GM12878 (cell line): ENCODE measurements at regions not wholly inside any gene's neighbourhood (a gene's known extent, or its start where the extent isn't known, plus 50 kb on each side); places are given as distances from the start of the nearest gene placed in this dataset.

ENCODE experiments used
- ATAC-seq: fragments of 200-7000 bp; cut with Tn5 transposase; 3 replicates; pipeline ENCODE4 v1.9.1; 2020; ENCODE audit warnings: mild to moderate bottlenecking, moderate library complexity
- BruUV-seq: library from RNA; stranded (reverse); fragments of 400-500 nt; replicated peaks from 2 replicates; lab custom pipeline; 2021; lab: Mats Ljungman, UMichigan
- CTCF ChIA-PET: fragments of 300-600 bp; sonication (Branson Sonifier 250); formaldehyde crosslinking; extraction: SDS; loops from one replicate; lab custom pipeline; 2021; ENCODE audit warnings: inconsistent platforms; lab: Yijun Ruan, JAX
- POLR2A ChIA-PET: fragments of 350-600 bp; formaldehyde crosslinking; extraction: SDS; loops from one replicate; lab custom pipeline; 2021; ENCODE audit warnings: inconsistent platforms; lab: Charles Lee
- RAD21 ChIA-PET: fragments of 300-600 bp; sonication (Branson Sonifier 250); formaldehyde crosslinking; loops from one replicate; lab custom pipeline; 2023; ENCODE audit warnings: antibody characterized with exemption; ENCODE audit not compliant: unreplicated experiment; lab: Charles Lee
- SMC1A ChIA-PET: fragments of 300-600 bp; sonication (Branson Sonifier 250); formaldehyde crosslinking; loops from one replicate; lab custom pipeline; 2023; ENCODE audit not compliant: unreplicated experiment, uncharacterized antibody; lab: Charles Lee
- DNase-seq: peaks from one replicate; pipeline ENCODE4 v3.0.0-alpha.2; 2011; ENCODE audit warnings: low read depth, low spot score
- FAIRE-seq: peaks from 3 replicates; lab custom pipeline; 2011; peaks lifted over from hg19 to GRCh38; lab: Jason Lieb, UNC
- H2AFZ ChIP-seq: 2 replicates; pipeline ENCODE4 v1.6.0; 2011; ENCODE audit warnings: low read depth, low read length, control low read depth; ENCODE audit not compliant: control insufficient read depth
- H3K27ac ChIP-seq: 2 replicates; pipeline ENCODE4 v1.5.1; 2011; ENCODE audit warnings: control low read depth; ENCODE audit not compliant: control insufficient read depth, insufficient read depth
- H3K27me3 ChIP-seq, 2 experiments: replicated peaks in 1 of 2; 2 replicates each; pipeline versions ENCODE4 v1.6.0 to v1.6.1; 2011; ENCODE audit warnings: low read length in 1 of 2; ENCODE audit not compliant: control insufficient read depth in 2 of 2, insufficient read depth in 2 of 2
- H3K36me3 ChIP-seq, 2 experiments: 2 replicates each; pipeline ENCODE4 v1.5.1; 2011; ENCODE audit warnings: low read length in 1 of 2; ENCODE audit not compliant: control insufficient read depth in 2 of 2, insufficient read depth in 2 of 2
- H3K4me1 ChIP-seq: 2 replicates; pipeline ENCODE4 v1.6.1; 2011; ENCODE audit warnings: mild to moderate bottlenecking, low read length, moderate library complexity, mixed read lengths; ENCODE audit not compliant: control insufficient read depth, insufficient read depth
- H3K4me2 ChIP-seq: 2 replicates; pipeline ENCODE4 v1.6.0; 2011; ENCODE audit warnings: control low read depth; ENCODE audit not compliant: control insufficient read depth, insufficient read depth
- H3K4me3 ChIP-seq: fragments of 200-600 bp; sonication (generic); 2 replicates; pipeline ENCODE4 v1.5.1; 2016
- H3K79me2 ChIP-seq: 2 replicates; pipeline ENCODE4 v1.6.0; 2011; ENCODE audit warnings: low read length; ENCODE audit not compliant: control insufficient read depth, insufficient read depth
- H3K9ac ChIP-seq: 2 replicates; pipeline ENCODE4 v1.8.0; 2011; ENCODE audit warnings: low read length, control low read depth, mixed read lengths; ENCODE audit not compliant: control insufficient read depth, insufficient read depth
- H3K9me3 ChIP-seq: replicated peaks from 3 replicates; pipeline ENCODE4 v1.5.1; 2011; ENCODE audit warnings: mild to moderate bottlenecking, low read length; ENCODE audit not compliant: control insufficient read depth, insufficient read depth
- H4K20me1 ChIP-seq: 2 replicates; pipeline ENCODE4 v1.6.0; 2011; ENCODE audit not compliant: control insufficient read depth, insufficient read depth
- ATF3 ChIP-seq: IDR thresholded peaks from 2 replicates; pipeline ENCODE4 v1.6.1; 2011; ENCODE audit warnings: low read depth, mild to moderate bottlenecking, low read length, moderate library complexity, borderline replicate concordance; ENCODE audit errors: extremely low read depth
- ATF7 ChIP-seq: fragments of 450-650 bp; IDR thresholded peaks from 2 replicates; pipeline ENCODE4 v1.6.1; 2016; ENCODE audit warnings: low read depth, mild to moderate bottlenecking
- CEBPZ ChIP-seq: fragments of 150-350 bp; IDR thresholded peaks from 2 replicates; pipeline ENCODE4 v1.6.1; 2016; ENCODE audit warnings: low read depth, low read length
- FOS ChIP-seq: IDR thresholded peaks from 3 replicates; pipeline ENCODE4 v1.6.1; 2011; ENCODE audit warnings: borderline replicate concordance; ENCODE audit not compliant: insufficient read length; ENCODE audit errors: extremely low read depth
- KDM1A ChIP-seq: fragments of 200-600 bp; sonication (generic); IDR thresholded peaks from 2 replicates; pipeline ENCODE4 v1.6.1; 2016; ENCODE audit warnings: borderline replicate concordance
- MLLT1 ChIP-seq: fragments of 450-650 bp; IDR thresholded peaks from 2 replicates; pipeline ENCODE4 v1.6.1; 2016; ENCODE audit warnings: mild to moderate bottlenecking
- PRDM15 ChIP-seq: fragments of 450-650 bp; formaldehyde crosslinking; IDR thresholded peaks from 2 replicates; pipeline ENCODE4 v1.4.0; 2020; ENCODE audit warnings: mild to moderate bottlenecking, moderate library complexity
- SP1 ChIP-seq: IDR thresholded peaks from one replicate; pipeline ENCODE4 v1.6.1; 2011; ENCODE audit warnings: low read depth, low read length
- ZBTB33 ChIP-seq: fragments of 450-650 bp; IDR thresholded peaks from 2 replicates; pipeline ENCODE4 v1.6.1; 2017; ENCODE audit warnings: mild to moderate bottlenecking
- ZNF24 ChIP-seq: fragments of 450-650 bp; IDR thresholded peaks from 2 replicates; pipeline ENCODE4 v1.6.1; 2017; ENCODE audit warnings: antibody characterized with exemption, mild to moderate bottlenecking
- WGBS: methylation state at CpG from one replicate; pipeline ENCODE4 v1.1.6; 2016; ENCODE audit warnings: low lambda C conversion rate; ENCODE audit not compliant: insufficient replicate concordance, insufficient coverage; ENCODE audit errors: missing lambda C conversion rate; 5-methylcytosine and 5-hydroxymethylcytosine counted together
- in situ Hi-C: fragments of 300-500 bp; cut with MboI; formaldehyde crosslinking; loops from 9 replicates; pipeline ENCODE4 v1.14.3; 2018; ENCODE audit warnings: mixed read lengths
- intact Hi-C: fragments of 100-400 bp; cut with micrococcal nuclease; formaldehyde crosslinking; loops from one replicate; pipeline ENCODE4 v1.14.2; 2022; ENCODE audit not compliant: unreplicated experiment

GRCh38 chr22:49583886-49584505 is 243.7 kb downstream of the BRD1 start:
- no peaks in the 10 kb centered on the region for H3K79me2 ChIP-seq
- POLR2A ChIA-PET = no interaction called here
- no peak for TF ChIP-seq MLLT1
- TF ChIP-seq ATF3 = no peak
- no peak for TF ChIP-seq CEBPZ
- TF ChIP-seq ATF7 = no peak
- no peak for TF ChIP-seq ZNF24
- no peak for TF ChIP-seq SP1
- no peak for TF ChIP-seq FOS
- TF ChIP-seq KDM1A = no peak
- no peak for TF ChIP-seq ZBTB33
- TF ChIP-seq PRDM15 (CRISPR knock-in tag) = no peak

More at GRCh38 chr22:49583886-49584505, 243.7 kb downstream of the BRD1 start:
- Histone ChIP-seq H3K4me3 (no peak overlapping the region), H3K4me2 (no peak overlapping the region), H4K20me1 (no peaks in the 10 kb centered on the region), H3K9me3 (peaks cover 2% of the 10 kb centered on the region; the same call in 1 of the 3 replicates), H2AFZ (no peak overlapping the region), H3K36me3 (no peaks in the 10 kb centered on the region; a peak in 2 of 4 replicates), H3K9ac (no peak overlapping the region), H3K27me3 (no peaks in the 10 kb centered on the region), H3K27ac (no peak overlapping the region), H3K4me1 (no peaks in the 10 kb centered on the region)
- in situ Hi-C loops (no loop called here), intact Hi-C loops (no loop called here)
- DNase-seq (no peak), ATAC-seq (no peak), FAIRE-seq (no peak)
- ChIA-PET RAD21 (no interaction called here), SMC1A (no interaction called here), CTCF (no interaction called here)
- no TSS peak for BruUV-seq
- WGBS = 75% methylated on average over 26 of the region's 26 CpGs
